ENCODE measurements at regions not wholly inside any gene's neighbourhood (a gene's known extent, or its start where the extent isn't known, plus 50 kb on each side); places are given as distances from the start of the nearest gene placed in this dataset.
"Not testable (repeated sequence)": the region's sequence is repeated elsewhere in the genome, so short reads cannot be mapped to it uniquely, and the experiment has no call there.

DNA sequence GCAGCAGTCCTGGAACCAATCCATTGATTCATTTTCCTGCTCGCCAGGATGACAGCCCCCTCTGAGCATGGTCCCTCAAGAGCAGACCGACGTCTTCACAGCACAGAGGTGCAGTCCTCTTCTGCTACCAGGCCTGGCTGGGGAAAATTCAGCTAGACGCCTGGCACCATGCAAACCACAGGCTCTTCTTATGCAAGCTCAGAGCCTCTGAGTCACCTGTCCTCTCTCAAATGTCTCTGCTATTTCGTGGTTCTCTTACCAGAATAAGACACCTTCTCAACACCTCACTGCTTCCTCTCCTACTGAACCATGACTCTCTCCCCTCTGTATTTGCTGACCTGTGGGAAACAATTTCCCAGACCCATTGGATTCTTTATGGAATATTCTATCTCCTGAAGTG is 79.8 kb upstream of the CYRIA start:
- DNase-seq, result no peak

DNA sequence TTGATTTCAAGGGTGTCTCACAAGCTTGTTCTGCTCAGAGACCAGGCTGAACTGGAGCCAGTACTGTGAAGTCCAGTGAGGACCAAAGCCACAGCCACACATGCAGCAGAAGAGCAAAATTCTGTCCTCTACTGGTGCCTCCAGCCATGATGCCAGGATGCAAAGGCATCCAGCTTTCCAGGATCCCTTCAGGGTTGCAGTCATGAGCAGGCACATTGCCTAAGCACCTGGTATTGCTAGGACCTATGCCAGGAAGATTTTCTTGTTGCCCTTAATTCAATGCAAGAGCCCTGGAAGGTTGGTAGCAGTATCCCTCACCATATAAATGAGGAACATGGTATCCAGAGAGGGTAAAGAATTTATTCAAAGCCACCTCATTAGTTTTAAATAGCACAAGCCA is 78.9 kb upstream of the CYRIA start:
- no peak for DNase-seq

DNA sequence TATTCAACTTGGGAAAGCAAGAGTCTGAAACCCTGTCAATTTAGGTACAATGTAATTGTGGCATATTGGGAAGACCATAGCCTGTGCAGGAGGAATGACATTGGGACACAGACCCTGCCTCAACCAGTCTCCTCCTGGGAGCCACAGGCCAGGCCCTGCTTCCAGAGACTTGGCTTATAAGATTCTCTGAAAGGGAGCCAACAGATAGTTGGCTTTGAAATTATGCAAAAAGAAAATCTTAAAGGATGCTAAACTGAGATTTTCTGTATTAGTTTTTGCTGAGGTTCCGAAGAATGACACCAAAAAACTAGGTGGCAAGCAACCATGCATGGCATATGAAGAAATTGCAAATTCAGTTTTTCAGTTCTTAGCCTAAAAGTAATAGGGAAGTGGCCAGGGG is 76.4 kb upstream of the CYRIA start:
- DNase-seq, result no peak

DNA sequence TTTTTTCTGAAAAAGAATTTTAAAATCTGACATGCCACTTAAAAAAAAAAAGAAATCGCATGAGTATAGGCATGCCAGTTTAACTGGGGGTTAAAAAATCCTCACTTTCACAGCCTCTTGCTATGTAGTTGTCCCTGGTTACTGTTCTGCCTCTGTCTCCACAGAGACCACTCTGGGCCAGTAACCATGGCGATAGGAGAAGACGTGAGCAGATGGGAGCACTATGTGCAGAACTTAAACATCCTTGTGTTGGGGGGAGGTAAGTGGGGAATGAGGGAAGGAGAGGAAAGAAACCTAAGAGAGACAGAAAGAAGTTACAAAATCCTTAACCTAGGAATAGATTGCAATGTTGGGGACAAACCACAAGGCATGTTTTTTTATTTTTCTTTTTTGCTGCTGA is 75.9 kb upstream of the CYRIA start:
- no peak for DNase-seq

DNA sequence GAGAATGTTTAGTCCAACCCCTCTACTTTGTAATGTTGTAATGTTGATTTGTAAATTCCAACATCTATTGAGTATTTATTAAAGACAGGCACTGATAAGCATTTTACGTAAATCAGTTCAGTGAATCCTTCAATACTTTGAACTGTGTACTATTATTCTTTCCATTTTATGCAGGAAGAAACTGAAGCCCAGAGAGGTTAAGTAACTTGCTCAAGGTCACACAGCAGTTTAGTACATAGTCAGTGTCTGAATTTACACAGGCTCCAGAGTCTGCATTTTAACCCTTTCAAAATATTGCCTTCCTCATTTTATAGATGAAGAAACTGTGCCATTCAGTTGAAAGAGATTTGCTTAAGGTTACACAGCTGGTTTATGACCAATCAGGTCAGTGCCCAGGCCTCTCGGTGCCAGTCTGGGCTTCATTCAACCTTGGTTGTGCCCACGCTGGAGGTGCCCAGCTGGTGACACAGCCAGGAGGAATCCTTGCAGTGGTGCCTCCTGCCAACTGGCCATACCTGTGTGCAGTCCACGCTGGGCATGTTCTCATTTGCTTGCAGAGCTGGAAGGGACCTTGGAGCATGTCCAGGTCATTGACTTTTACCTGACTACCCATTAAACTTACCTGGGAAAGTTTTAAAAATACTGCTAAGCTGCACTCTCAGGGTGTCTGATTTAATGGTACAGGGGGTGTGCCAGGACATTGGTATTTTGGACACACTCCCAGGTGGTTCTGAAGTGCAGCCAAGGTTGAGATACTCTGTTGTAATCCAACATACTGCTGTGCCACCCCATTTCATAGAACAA is 74.3 kb upstream of the CYRIA start:
- DNase-seq, result no peak

DNA sequence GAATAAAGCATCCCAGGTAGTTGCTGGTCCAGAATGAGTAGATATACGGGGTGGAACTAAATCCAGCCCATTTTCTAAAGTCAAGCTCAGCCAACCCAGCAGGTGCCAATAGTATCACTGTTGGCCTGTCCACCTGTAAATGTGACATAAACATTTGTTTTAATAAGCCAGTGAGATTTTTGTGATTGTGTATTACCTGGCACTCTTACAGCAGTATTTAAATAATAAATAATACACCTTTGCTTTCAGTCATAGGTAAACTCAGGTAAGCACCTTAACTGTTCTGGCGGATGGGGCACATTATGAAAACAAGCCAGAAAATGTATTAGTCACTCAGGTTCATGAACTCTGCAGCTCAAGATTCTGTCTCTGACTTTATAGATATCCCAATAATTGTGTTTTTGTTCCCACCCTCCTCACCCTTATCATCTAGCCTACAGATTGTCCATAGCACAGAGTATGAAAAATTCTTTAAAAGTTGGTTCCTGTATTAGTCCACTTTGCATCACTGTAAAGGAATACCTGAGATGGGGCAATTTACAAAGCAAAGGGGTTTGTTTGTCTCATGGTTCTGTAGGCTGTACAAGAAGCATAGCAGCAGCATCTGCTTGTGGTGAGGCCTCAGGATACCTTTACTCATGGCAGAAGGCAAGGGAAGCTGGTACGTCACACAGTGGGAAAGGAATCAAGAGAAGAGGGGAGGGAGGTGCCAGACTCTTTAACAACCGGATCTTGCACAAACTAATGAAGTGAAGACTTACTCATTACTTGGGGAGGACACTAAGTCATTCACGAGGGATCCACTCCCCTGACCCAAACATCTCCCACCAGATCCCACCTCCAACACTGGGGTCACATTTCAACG is 73.0 kb upstream of the CYRIA start:
- no peak for DNase-seq

DNA sequence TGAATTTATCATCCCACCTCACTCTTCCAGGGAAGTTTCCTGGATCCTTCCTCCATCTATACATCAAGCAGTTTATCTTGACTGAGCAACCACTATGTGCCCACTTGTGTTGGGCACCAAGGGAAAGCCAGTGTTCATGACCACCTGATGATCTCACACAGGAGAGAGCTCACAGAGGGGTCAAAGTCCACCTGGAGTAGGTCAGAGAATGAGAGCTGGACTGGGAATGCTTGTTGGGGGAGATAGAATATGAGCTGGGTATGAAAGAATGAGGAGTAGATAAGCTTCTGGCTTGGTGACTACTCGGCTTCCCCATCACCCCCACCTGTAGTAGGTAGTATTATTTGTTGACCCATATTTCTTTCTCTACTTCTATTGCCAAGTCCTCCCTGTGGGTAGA is 72.2 kb upstream of the CYRIA start:
- DNase-seq, result no peak

DNA sequence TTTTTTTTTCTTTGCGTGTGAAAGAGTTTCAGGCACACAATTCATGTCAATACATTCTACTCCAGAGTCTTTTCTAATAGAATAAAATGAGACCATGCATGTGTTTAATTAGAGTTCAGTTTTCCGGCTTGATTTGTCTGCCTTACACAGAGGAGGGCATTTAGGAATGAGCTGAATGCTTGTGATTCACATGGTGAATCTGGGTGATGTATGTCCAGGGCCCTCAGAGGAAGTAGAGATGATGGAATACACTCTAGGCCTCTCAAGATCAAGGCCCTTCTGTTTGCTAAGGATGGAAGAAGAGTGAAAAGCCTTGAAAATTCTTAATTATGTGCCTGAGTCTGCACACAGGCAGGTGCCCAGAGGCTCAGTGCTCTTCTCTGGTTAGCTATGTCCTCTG is 71.0 kb upstream of the CYRIA start:
- no peak for DNase-seq

DNA sequence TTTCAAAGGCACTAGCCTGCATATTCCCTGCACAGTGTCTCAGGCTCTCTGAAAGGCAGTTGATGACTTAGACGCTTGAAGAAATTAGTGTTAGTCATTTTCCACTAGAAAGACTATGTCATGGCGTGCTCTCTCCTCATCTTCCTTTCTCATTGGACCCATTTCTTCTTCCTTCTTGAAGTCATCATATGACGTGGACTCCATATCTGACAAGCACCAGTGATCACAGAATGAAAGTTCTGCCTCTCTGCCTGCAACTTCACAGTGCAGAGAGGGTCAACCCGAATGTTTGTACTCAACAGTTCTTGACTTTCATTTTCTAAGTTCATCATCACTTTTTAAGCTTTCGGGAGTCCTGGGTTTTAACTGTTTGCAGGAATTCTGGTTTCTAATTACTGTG is 63.7 kb upstream of the CYRIA start:
- no peak for DNase-seq

DNA sequence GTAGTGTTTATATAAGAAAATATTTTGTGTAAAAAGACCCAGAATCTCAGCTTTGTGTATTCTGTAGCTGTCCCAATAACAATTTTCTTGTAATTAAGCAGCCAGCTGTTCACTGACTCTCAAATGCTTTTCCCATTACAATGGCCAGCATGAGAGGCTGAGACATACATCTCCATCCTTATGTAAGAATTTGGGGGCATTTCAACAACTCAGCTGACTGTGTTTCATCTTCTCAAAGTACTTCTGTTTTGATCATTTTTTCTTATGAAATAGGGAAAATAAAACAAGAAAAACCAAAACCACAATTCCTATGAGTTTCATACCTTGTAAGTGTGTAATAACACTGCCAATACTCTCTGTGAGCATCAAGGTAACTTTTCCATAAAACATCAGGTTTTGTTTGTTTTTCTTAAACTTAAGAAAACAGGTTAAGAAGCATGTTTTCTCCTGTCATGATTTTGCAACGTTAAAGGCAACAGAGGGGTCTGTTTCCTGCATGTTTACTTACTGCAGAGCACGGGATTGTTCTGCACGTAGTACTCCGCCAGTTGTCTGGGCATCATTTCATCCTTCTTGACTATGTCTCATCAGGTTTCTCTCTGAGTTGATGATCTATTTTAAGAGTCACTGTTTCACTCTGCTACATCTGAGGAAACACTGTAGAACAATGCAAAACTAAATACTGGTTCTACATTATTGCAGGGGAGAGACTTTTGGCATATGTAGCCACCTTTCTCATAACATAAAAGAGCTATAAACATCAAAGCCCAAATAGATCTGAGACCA is 62.9 kb upstream of the CYRIA start:
- DNase-seq, result no peak

DNA sequence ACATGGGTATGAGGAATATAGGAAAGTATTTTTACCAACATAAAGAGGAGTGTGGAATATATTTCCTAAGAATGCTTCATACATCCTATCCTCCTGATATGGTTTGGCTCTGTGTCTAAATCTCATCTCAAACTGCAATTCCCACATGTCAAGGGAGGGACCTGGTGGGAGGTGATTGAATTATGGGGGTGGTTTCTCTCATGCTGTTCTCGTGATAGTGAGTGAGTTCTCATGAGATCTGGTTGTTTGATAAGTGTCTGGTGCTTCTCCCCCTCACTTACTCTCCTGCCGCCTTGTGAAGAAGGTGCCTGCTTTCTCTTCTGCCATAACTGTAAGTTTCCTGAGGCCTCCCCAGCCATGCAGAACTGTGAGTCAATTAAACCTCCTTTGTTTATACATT is 62.2 kb upstream of the CYRIA start:
- DNase-seq, result not testable (repeated sequence)

DNA sequence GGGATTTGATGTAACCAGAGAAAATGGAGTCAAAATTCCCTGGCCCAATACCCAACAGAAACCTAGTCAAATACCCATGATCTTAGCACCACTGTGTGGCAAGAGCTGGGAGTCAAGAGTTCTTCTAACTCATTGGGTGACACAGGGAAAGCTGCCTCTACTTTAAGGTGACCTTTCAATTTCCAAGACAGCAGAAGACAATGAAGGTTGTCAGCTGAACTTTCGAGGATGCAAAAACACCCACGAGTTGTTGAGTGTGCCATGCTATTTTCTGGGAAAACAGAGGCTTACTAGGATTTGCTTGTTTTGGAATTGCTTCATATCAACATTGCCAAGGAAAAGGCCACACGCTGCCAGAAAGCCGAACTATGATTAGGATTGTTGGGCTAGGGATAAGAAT is 61.6 kb upstream of the CYRIA start:
- DNase-seq, result no peak

DNA sequence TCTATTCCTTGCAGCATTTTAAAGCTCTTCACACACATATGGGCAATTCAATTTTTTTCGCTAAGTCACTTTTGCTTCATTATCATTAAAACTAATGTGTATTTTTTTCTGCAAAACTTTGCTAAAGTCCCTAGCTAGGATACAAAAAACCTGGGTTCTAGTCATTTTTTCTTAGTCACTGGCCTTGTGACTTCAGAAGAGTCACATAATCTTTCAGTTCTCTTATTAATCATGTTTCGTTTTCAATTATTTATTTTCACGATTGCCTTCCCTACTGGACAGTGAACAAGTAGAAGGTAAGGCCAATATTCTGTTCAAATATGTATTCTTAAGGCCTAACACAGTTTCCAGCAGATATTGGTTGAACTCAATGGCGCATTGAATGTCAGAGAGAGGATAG is 60.9 kb upstream of the CYRIA start:
- no peak for DNase-seq

DNA sequence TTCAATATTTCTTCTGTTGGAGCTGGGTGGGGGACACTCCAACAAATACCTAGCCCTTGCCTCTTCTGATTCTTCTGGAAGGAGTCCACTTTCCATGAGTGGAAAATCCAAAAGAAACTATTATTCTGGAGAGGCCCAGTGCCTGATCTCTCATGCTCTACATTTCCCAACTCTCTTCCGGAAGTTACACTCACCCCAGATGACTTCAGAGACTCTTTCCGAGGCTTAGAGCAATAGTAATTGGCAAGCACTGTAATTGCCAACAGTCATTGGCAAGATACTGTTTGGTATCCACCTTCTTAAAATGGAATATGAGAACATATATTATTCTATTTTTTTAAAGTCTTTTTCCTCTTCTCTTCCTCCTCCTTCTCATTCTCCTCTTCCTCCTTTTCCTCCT is 60.5 kb upstream of the CYRIA start:
- DNase-seq, result no peak

DNA sequence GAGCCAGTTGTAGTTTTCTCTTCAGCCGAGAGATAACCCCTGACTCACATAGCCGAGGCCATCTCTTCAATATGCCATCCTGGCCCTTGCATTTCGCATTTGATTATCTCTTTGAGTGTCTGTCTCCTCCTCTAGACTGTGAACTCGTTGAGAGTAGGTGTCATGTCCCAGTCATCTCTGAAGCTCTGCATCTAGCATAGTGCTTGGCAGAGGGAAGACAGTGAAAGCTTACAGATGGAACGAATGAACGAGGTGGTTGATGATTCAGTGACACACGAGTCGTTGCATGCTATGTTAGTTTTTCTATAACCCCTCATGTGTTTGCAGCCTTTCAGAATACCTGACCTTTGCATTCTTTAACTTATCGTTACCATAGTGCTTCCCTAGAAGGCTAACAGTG is 59.9 kb upstream of the CYRIA start:
- DNase-seq, result no peak

DNA sequence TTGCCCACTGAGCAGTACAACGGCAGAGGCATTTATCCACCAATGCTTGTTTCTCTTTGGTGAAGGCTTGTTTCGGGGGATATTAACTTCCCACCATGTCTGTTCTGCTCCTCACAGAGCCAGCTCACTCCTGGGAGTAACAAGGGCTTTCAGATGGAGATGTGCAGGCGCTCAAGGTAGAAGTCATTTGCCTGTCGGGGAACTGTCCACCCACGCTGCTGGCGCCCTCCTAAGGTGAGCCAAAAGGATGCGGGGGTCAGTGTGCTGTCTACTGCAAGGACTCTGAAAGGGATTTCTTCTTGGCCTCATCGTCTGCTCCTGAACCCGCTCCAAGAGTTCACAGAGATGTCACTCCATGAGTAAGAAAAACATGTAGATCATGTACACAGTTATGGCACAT is 57.0 kb upstream of the CYRIA start:
- DNase-seq, result no peak

DNA sequence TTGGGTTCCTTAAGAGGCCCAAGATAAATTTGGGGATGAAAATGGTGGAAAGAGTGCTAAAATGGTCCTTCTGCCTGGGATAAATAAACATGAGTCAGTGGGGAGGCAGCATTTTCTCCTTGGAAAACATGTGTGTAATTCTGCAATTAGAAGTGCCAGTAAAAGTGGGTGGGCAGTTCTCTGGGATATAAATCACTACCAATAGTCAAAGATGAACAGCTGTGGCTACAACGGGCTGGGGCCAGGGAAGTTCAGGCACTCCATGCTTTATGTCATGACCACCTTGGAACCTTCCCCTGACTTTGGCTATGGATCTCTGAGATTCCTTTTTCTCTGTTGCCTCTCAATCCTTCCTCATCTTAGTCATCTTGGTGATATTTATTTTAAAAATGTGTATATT is 56.5 kb upstream of the CYRIA start:
- no peak for DNase-seq

DNA sequence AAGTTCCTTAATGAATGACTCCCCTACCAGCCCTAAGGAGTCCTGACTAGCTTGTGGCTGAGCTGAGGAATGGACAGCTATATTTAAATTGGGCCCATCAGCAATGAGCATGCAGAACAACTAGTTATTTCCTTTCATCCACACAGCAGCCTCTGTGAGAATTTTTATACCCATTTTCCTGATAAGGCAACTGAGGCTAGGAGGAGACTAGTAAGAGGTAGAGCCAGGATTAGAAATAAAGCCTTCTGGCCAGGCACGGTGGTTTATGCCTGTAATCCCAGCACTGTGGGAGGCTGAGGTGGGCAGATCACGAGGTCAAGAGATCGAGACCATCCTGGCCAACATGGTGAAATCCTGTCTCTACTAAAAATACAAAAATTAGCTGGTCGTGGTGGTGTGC is 55.9 kb upstream of the CYRIA start:
- DNase-seq, result not testable (repeated sequence)

DNA sequence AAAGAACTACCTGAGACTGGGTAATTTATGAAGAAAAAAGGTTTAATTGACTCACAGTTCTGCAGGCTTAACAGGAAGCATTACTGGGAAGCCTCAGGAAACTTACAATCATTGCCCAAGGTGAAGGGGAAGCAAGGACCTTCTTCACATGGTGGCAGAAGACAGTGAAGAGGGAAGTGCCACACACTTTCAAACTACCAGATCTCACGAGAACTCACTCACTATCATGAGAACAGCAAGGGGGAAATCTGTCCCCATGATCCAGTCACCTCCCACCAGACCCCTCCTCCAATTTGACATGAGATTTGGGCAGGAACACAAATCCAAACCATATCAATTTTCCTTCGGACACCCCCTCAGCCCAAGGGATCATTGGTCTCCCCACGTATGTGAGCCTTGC is 55.1 kb upstream of the CYRIA start:
- DNase-seq, result not testable (repeated sequence)

DNA sequence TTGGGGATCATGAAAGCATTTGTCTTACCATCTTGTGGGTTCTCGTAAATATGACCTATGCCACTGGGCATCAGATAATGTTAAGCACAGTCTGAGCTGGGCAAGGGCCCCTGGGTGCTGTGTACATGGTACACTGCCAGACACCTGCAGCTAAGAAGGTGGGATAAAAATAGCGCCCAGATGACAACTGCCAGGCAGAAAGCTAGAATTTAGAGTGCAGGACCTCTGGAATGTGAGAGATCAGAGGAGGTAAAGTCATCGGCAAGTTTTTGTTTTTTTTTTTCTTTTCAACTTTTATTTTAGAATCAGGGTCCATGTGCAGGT is 53.8 kb upstream of the CYRIA start:
- no peak for DNase-seq

DNA sequence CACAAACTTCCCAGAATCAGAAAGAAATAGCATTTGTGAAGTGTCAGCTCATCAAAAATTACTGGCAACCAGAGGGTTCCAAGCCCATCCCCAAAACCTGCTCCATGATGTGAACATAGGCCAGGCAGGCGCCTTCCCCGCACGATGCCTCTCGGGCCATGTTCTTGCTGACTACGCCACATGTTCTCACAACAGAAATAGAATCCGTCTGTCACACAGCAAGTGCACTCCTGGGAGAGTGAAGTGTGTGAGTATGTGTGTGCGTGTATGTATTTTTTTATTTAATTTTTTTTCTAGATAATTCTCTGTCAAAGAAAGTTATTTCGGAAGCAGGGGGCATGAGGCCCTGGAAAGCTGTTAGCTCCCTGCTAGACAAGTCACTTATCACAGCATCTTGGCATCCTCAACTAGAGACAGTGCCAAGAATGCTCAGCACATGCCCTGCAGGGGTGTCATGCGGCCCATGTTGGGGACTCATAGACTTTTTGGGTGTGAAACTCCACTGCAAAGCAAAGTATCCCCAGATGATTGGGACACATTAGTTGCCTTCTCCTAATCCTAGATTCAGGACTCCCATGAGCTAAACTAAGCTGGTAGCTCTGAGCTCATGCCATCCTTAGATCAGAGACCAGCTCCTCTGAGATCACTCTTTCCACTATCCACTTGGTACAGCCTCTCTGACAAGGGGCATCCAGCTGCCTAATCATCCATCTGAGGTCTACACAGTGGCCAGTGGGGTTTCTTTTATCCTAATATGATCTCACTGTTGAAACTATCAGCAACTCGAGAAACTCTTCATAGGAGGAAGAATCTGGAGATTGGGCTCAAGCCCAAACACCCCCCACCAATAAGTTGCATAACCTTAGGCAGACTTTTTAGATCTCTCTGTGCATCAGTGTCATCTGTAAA is 53.2 kb upstream of the CYRIA start:
- DNase-seq, result no peak

DNA sequence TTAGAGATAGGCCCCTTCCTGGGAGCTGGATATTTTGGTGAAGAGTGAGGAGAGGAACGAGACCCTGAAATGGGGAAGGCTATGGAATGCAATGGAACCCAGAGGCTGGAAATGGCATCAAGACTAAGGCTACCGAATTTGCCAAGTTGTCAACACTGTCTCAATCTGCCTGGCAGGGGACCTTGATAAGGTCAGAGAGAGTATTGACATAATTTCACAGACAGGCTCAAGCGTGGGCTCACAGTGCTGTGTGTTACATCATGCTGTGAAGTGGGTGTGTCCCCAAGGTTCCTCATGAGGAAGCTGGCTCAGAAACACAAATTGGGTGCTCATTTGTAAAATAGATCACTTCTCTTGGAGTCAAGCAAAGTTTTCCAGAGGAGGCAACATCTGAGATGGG is 51.8 kb upstream of the CYRIA start:
- DNase-seq, result no peak

DNA sequence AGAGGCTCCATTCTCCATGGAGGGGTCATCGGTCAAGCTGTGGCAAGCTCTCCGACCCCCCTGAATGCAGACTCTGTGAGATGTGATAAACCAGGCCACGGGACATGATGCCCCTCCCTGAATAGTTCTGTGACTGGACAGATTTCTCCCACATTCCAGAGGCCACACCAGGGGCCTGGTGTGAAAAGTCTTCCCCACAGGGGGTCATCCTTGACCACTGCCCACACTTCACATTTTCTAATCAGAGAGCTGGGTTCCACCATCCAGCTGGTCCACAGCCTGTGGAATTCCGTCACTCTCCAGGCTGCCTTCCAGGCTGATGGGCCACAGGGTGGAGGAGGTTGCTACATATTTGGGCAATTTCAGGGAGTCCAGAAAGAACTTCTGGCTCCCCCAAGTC is 51.3 kb upstream of the CYRIA start:
- no peak for DNase-seq

All from EL (cell line).